ENCODE measurements at regions not wholly inside any gene's neighbourhood (a gene's known extent, or its start where the extent isn't known, plus 50 kb on each side); places are given as distances from the start of the nearest gene placed in this dataset.

DNA sequence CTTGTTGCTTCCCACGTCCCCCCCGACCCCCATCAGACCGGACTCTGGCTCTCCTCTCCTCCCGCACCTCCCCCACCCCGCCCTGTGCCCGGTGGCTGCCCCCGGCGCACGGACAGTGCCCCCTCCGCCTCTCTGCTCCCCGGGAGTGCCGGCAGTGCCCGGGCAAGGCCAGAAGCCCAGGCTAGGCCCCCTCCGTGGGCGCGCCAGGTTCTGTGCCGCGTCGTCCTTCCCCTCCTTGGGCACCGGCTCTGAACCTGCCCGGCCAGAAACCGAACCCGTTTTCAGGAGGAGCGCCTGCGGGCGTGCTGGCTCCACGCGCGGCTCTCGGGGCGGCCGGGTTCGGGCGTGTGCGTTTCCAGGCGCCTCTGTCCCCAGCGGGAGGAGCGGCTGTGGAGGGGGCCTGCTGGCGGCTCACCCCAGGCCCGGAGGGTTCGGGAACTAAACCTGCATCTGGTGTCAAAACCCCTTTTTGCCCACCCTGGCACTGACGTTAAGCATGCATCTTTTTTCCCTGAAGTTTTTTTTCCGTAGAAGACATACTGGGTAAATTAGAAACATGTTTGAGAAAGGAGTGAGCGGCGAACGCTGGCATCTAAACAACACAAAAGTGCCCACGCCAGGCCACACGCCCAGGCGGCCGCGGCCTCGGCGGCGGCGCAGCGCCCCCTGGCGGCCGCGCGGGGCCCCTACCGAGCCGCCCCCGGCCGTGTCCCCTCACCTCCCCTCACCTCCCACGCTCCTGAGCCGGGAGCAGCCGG, 123.9 kb upstream of the SLC1A4 start (continued):
- TF ChIP-seq, protein P1, sequence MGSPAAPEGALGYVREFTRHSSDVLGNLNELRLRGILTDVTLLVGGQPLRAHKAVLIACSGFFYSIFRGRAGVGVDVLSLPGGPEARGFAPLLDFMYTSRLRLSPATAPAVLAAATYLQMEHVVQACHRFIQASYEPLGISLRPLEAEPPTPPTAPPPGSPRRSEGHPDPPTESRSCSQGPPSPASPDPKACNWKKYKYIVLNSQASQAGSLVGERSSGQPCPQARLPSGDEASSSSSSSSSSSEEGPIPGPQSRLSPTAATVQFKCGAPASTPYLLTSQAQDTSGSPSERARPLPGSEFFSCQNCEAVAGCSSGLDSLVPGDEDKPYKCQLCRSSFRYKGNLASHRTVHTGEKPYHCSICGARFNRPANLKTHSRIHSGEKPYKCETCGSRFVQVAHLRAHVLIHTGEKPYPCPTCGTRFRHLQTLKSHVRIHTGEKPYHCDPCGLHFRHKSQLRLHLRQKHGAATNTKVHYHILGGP (tag by site-specific recombination; IDR thresholded peaks at IDR 0.05) = no peak
- TF ChIP-seq ZNF426 (tag by site-specific recombination; IDR thresholded peaks at IDR 0.05) = no peak
- TF ChIP-seq PRDM4 (tag by site-specific recombination; IDR thresholded peaks at IDR 0.05) = peak; percentile 68
- TF ChIP-seq ZNF19 (tag by site-specific recombination; IDR thresholded peaks at IDR 0.05; ENCODE audit: low read depth) = no peak
- TF ChIP-seq, protein P2, sequence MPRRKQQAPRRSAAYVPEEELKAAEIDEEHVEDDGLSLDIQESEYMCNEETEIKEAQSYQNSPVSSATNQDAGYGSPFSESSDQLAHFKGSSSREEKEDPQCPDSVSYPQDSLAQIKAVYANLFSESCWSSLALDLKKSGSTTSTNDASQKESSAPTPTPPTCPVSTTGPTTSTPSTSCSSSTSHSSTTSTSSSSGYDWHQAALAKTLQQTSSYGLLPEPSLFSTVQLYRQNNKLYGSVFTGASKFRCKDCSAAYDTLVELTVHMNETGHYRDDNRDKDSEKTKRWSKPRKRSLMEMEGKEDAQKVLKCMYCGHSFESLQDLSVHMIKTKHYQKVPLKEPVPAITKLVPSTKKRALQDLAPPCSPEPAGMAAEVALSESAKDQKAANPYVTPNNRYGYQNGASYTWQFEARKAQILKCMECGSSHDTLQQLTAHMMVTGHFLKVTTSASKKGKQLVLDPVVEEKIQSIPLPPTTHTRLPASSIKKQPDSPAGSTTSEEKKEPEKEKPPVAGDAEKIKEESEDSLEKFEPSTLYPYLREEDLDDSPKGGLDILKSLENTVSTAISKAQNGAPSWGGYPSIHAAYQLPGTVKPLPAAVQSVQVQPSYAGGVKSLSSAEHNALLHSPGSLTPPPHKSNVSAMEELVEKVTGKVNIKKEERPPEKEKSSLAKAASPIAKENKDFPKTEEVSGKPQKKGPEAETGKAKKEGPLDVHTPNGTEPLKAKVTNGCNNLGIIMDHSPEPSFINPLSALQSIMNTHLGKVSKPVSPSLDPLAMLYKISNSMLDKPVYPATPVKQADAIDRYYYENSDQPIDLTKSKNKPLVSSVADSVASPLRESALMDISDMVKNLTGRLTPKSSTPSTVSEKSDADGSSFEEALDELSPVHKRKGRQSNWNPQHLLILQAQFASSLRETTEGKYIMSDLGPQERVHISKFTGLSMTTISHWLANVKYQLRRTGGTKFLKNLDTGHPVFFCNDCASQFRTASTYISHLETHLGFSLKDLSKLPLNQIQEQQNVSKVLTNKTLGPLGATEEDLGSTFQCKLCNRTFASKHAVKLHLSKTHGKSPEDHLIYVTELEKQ (tag by site-specific recombination; IDR thresholded peaks at IDR 0.05; ENCODE audit: borderline replicate concordance) = no peak
- no peak for TF ChIP-seq ZNF560 (tag by site-specific recombination; IDR thresholded peaks at IDR 0.05; ENCODE audit: borderline replicate concordance)
- no peak for TF ChIP-seq ZNF768 (tag by site-specific recombination; IDR thresholded peaks at IDR 0.05)
- no peak for TF ChIP-seq HOXC10 (CRISPR knock-in tag; IDR thresholded peaks at IDR 0.05)
- TF ChIP-seq MEIS1 (CRISPR knock-in tag; IDR thresholded peaks at IDR 0.05; ENCODE audit: borderline replicate concordance) = no peak
- TF ChIP-seq MYNN (tag by site-specific recombination; IDR thresholded peaks at IDR 0.05; ENCODE audit: borderline replicate concordance) = no peak
- TF ChIP-seq, protein P3, sequence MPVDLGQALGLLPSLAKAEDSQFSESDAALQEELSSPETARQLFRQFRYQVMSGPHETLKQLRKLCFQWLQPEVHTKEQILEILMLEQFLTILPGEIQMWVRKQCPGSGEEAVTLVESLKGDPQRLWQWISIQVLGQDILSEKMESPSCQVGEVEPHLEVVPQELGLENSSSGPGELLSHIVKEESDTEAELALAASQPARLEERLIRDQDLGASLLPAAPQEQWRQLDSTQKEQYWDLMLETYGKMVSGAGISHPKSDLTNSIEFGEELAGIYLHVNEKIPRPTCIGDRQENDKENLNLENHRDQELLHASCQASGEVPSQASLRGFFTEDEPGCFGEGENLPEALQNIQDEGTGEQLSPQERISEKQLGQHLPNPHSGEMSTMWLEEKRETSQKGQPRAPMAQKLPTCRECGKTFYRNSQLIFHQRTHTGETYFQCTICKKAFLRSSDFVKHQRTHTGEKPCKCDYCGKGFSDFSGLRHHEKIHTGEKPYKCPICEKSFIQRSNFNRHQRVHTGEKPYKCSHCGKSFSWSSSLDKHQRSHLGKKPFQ (tag by site-specific recombination; IDR thresholded peaks at IDR 0.05) = no peak
- no peak for TF ChIP-seq ZNF114 (tag by site-specific recombination; IDR thresholded peaks at IDR 0.05)
- no peak for TF ChIP-seq ZNF175 (tag by site-specific recombination; IDR thresholded peaks at IDR 0.05)
- TF ChIP-seq ZSCAN4 (tag by site-specific recombination; IDR thresholded peaks at IDR 0.05) = no peak
- no peak for TF ChIP-seq ZNF391 (tag by site-specific recombination; IDR thresholded peaks at IDR 0.05; ENCODE audit: borderline replicate concordance, low read depth)
- peak; percentile 18; the same call in 1 of the 2 replicates for TF ChIP-seq ZNF654 (tag by site-specific recombination; IDR thresholded peaks at IDR 0.05; ENCODE audit: low read depth)
- no peak for TF ChIP-seq ZNF433 (tag by site-specific recombination; IDR thresholded peaks at IDR 0.05; ENCODE audit: low read depth)
- TF ChIP-seq ZNF600 (tag by site-specific recombination; IDR thresholded peaks at IDR 0.05) = no peak; the same call in 1 of the 2 replicates
- TF ChIP-seq CTCF (tag by site-specific recombination; IDR thresholded peaks at IDR 0.05) = no peak
- no peak for TF ChIP-seq ZNF544 (tag by site-specific recombination; IDR thresholded peaks at IDR 0.05)
- no peak for TF ChIP-seq ZSCAN23 (tag by site-specific recombination; IDR thresholded peaks at IDR 0.05)

All from HEK293 (cell line).